HepG2 (cell line): ENCODE measurements at regions not wholly inside any gene's neighbourhood (a gene's known extent, or its start where the extent isn't known, plus 50 kb on each side); places are given as distances from the start of the nearest gene placed in this dataset.

Experiments
- BCL3 ChIP-seq: sonication (generic); formaldehyde crosslinking; IDR thresholded peaks from 2 replicates; pipeline ENCODE4 v1.5.1; 2020; ENCODE audit warnings: mild to moderate bottlenecking, missing genetic modification reagents, moderate library complexity
- BRCA1 ChIP-seq: sonication (generic); formaldehyde crosslinking; IDR thresholded peaks from 2 replicates; pipeline ENCODE4 v1.4.0; 2020; ENCODE audit warnings: missing genetic modification reagents
- GPBP1L1 ChIP-seq: sonication (generic); formaldehyde crosslinking; IDR thresholded peaks from 2 replicates; pipeline ENCODE4 v1.5.0; 2020; ENCODE audit warnings: mild to moderate bottlenecking, missing genetic modification reagents
- HDAC1 ChIP-seq: sonication (generic); formaldehyde crosslinking; IDR thresholded peaks from 2 replicates; pipeline ENCODE4 v1.5.1; 2020; ENCODE audit warnings: mild to moderate bottlenecking, missing genetic modification reagents
- MXI1 ChIP-seq: IDR thresholded peaks from 3 replicates; pipeline ENCODE4 v1.6.1; 2012; ENCODE audit warnings: low read depth, low read length, inconsistent platforms, borderline replicate concordance
- POLR2A ChIP-seq, 2 experiments: IDR thresholded peaks; 2 replicates each; pipeline ENCODE4 v1.6.1; 2011; ENCODE audit warnings: low read depth in 2 of 2, low read length in 2 of 2, mild to moderate bottlenecking in 1 of 2, moderate library complexity in 1 of 2; ENCODE audit not compliant: insufficient read depth in 1 of 2
- TARDBP ChIP-seq: sonication (generic); formaldehyde crosslinking; IDR thresholded peaks from 2 replicates; pipeline ENCODE4 v1.8.0; 2022; ENCODE audit warnings: mild to moderate bottlenecking, missing genetic modification reagents
- ZFP41 ChIP-seq: sonication (generic); formaldehyde crosslinking; IDR thresholded peaks from 2 replicates; pipeline ENCODE4 v1.4.0; 2020; ENCODE audit warnings: mild to moderate bottlenecking, missing genetic modification reagents, borderline replicate concordance
- TF ChIP-seq, protein P1 (sequence below): sonication (generic); formaldehyde crosslinking; IDR thresholded peaks from 2 replicates; pipeline ENCODE4 v1.5.0; 2020; ENCODE audit warnings: mild to moderate bottlenecking, missing genetic modification reagents, moderate library complexity

- TF ChIP-seq, protein P1, sequence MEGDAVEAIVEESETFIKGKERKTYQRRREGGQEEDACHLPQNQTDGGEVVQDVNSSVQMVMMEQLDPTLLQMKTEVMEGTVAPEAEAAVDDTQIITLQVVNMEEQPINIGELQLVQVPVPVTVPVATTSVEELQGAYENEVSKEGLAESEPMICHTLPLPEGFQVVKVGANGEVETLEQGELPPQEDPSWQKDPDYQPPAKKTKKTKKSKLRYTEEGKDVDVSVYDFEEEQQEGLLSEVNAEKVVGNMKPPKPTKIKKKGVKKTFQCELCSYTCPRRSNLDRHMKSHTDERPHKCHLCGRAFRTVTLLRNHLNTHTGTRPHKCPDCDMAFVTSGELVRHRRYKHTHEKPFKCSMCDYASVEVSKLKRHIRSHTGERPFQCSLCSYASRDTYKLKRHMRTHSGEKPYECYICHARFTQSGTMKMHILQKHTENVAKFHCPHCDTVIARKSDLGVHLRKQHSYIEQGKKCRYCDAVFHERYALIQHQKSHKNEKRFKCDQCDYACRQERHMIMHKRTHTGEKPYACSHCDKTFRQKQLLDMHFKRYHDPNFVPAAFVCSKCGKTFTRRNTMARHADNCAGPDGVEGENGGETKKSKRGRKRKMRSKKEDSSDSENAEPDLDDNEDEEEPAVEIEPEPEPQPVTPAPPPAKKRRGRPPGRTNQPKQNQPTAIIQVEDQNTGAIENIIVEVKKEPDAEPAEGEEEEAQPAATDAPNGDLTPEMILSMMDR (CRISPR knock-in tag): no peak
- TF ChIP-seq BRCA1 (CRISPR knock-in tag) (no peak), GPBP1L1 (no peak), BCL3 (no peak), POLR2A (IDR thresholded peaks at IDR 0.05; ENCODE audit: insufficient read depth in 1 of 2, low read depth in 2 of 2, low read length in 2 of 2) (no peak), MXI1 (no peak), HDAC1 (no peak), ZFP41 (CRISPR knock-in tag) (no peak), TARDBP (CRISPR knock-in tag) (no peak)
Observed at GRCh38 chr12:102745971-102746600, 171.0 kb downstream of the PAH start.
